ENCODE measurements at regions not wholly inside any gene's neighbourhood (a gene's known extent, or its start where the extent isn't known, plus 50 kb on each side); places are given as distances from the start of the nearest gene placed in this dataset.

GRCh38 chr20:19811231-19811630, 53.2 kb downstream of the RIN2 start:
- TF ChIP-seq, protein P1, sequence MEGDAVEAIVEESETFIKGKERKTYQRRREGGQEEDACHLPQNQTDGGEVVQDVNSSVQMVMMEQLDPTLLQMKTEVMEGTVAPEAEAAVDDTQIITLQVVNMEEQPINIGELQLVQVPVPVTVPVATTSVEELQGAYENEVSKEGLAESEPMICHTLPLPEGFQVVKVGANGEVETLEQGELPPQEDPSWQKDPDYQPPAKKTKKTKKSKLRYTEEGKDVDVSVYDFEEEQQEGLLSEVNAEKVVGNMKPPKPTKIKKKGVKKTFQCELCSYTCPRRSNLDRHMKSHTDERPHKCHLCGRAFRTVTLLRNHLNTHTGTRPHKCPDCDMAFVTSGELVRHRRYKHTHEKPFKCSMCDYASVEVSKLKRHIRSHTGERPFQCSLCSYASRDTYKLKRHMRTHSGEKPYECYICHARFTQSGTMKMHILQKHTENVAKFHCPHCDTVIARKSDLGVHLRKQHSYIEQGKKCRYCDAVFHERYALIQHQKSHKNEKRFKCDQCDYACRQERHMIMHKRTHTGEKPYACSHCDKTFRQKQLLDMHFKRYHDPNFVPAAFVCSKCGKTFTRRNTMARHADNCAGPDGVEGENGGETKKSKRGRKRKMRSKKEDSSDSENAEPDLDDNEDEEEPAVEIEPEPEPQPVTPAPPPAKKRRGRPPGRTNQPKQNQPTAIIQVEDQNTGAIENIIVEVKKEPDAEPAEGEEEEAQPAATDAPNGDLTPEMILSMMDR (IDR thresholded peaks at IDR 0.05), result no peak
- TF ChIP-seq POLR2AphosphoS5 (IDR thresholded peaks at IDR 0.05) (no peak), POLR2A (IDR thresholded peaks at IDR 0.05) (no peak), EP300 (IDR thresholded peaks at IDR 0.05) (no peak)
